H7 (cell line): ENCODE measurements at regions not wholly inside any gene's neighbourhood (a gene's known extent, or its start where the extent isn't known, plus 50 kb on each side); places are given as distances from the start of the nearest gene placed in this dataset.

Source experiments
- DNase-seq: peaks from one replicate; pipeline ENCODE4 v3.0.0; 2012
- H3K27me3 ChIP-seq: 2 replicates; pipeline ENCODE4 v1.6.0; 2011; ENCODE audit warnings: mild to moderate bottlenecking, low read length; ENCODE audit not compliant: control insufficient read depth, insufficient read depth
- H3K36me3 ChIP-seq: replicated peaks from 2 replicates; pipeline ENCODE4 v1.5.1; 2011; ENCODE audit warnings: low read length; ENCODE audit not compliant: control insufficient read depth, insufficient read depth
- H3K4me3 ChIP-seq: 2 replicates; pipeline ENCODE4 v1.5.1; 2011; ENCODE audit warnings: low read depth, mild to moderate bottlenecking, control low read depth, low read length, moderate library complexity; ENCODE audit not compliant: insufficient read depth

GRCh38 chr2:239526666-239527415 lies 126.0 kb upstream of the HDAC4 start:
- Histone ChIP-seq H3K4me3 (no peak overlapping the region), H3K27me3 (no peaks in the 10 kb centered on the region), H3K36me3 (no peaks in the 10 kb centered on the region)
- no peak for DNase-seq

GRCh38 chr2:239526038-239526437 lies 125.2 kb upstream of the HDAC4 start:
- H3K27me3 ChIP-seq: no peaks in the 10 kb centered on the region
- H3K36me3 ChIP-seq: no peaks in the 10 kb centered on the region
- H3K4me3 ChIP-seq: no peak overlapping the region
- DNase-seq: peak; percentile 39

- no peak for DNase-seq
- no peaks in the 10 kb centered on the region for H3K36me3 ChIP-seq
- H3K4me3 ChIP-seq: no peak overlapping the region
- H3K27me3 ChIP-seq: no peaks in the 10 kb centered on the region
These were observed 123.1 kb upstream of the HDAC4 start for GRCh38 chr2:239523954-239524330.

- no peak overlapping the region for H3K4me3 ChIP-seq
- DNase-seq: peak; percentile 49
- H3K27me3 ChIP-seq: no peaks in the 10 kb centered on the region
- no peaks in the 10 kb centered on the region for H3K36me3 ChIP-seq
These were observed 122.5 kb upstream of the HDAC4 start for GRCh38 chr2:239523147-239523953.

GRCh38 chr2:239522740-239523119 lies 121.9 kb upstream of the HDAC4 start:
- no peak overlapping the region for H3K4me3 ChIP-seq
- no peaks in the 10 kb centered on the region for H3K36me3 ChIP-seq
- DNase-seq: no peak
- H3K27me3 ChIP-seq: no peaks in the 10 kb centered on the region

- Histone ChIP-seq H3K36me3 (no peaks in the 10 kb centered on the region), H3K4me3 (no peak overlapping the region), H3K27me3 (no peaks in the 10 kb centered on the region)
- no peak for DNase-seq
These were observed 121.4 kb upstream of the HDAC4 start for GRCh38 chr2:239522002-239522739.

GRCh38 chr2:239521518-239521815 lies 120.6 kb upstream of the HDAC4 start:
- Histone ChIP-seq H3K36me3 (no peaks in the 10 kb centered on the region), H3K27me3 (no peaks in the 10 kb centered on the region), H3K4me3 (no peak overlapping the region)
- DNase-seq: no peak

- Histone ChIP-seq H3K27me3 (no peaks in the 10 kb centered on the region), H3K36me3 (no peaks in the 10 kb centered on the region), H3K4me3 (no peak overlapping the region)
- DNase-seq: no peak
These were observed 120.1 kb upstream of the HDAC4 start for GRCh38 chr2:239520811-239521517.

- Histone ChIP-seq H3K4me3 (no peak overlapping the region), H3K27me3 (no peaks in the 10 kb centered on the region), H3K36me3 (no peaks in the 10 kb centered on the region)
- DNase-seq: no peak
These were observed 119.2 kb upstream of the HDAC4 start for GRCh38 chr2:239519921-239520585.

GRCh38 chr2:239519089-239519920 lies 118.5 kb upstream of the HDAC4 start:
- DNase-seq: peak; percentile 69
- no peaks in the 10 kb centered on the region for H3K27me3 ChIP-seq
- H3K36me3 ChIP-seq: no peaks in the 10 kb centered on the region
- no peak overlapping the region for H3K4me3 ChIP-seq

- no peaks in the 10 kb centered on the region for H3K27me3 ChIP-seq
- no peak overlapping the region for H3K4me3 ChIP-seq
- peak; percentile 35 for DNase-seq
- H3K36me3 ChIP-seq: no peaks in the 10 kb centered on the region
These were observed 117.7 kb upstream of the HDAC4 start for GRCh38 chr2:239518286-239519088.

GRCh38 chr2:239517686-239518085 lies 116.9 kb upstream of the HDAC4 start:
- no peaks in the 10 kb centered on the region for H3K27me3 ChIP-seq
- DNase-seq: no peak

GRCh38 chr2:239516954-239517305 lies 116.1 kb upstream of the HDAC4 start:
- no peaks in the 10 kb centered on the region for H3K36me3 ChIP-seq
- DNase-seq: no peak
- H3K27me3 ChIP-seq: no peaks in the 10 kb centered on the region
- H3K4me3 ChIP-seq: no peak overlapping the region

More at GRCh38 chr2:239517686-239518085, 116.9 kb upstream of the HDAC4 start:
- no peak overlapping the region for H3K4me3 ChIP-seq
- H3K36me3 ChIP-seq: no peaks in the 10 kb centered on the region
